GM12878 (cell line): ENCODE measurements at regions not wholly inside any gene's neighbourhood (a gene's known extent, or its start where the extent isn't known, plus 50 kb on each side); places are given as distances from the start of the nearest gene placed in this dataset.

ENCODE experiments used
- ATAC-seq: fragments of 200-7000 bp; cut with Tn5 transposase; 3 replicates; pipeline ENCODE4 v1.9.1; 2020; ENCODE audit warnings: mild to moderate bottlenecking, moderate library complexity
- BruUV-seq: library from RNA; stranded (reverse); fragments of 400-500 nt; replicated peaks from 2 replicates; lab custom pipeline; 2021; lab: Mats Ljungman, UMichigan
- CTCF ChIA-PET: fragments of 300-600 bp; sonication (Branson Sonifier 250); formaldehyde crosslinking; extraction: SDS; loops from one replicate; lab custom pipeline; 2021; ENCODE audit warnings: inconsistent platforms; lab: Yijun Ruan, JAX
- POLR2A ChIA-PET: fragments of 350-600 bp; formaldehyde crosslinking; extraction: SDS; loops from one replicate; lab custom pipeline; 2021; ENCODE audit warnings: inconsistent platforms; lab: Charles Lee
- RAD21 ChIA-PET: fragments of 300-600 bp; sonication (Branson Sonifier 250); formaldehyde crosslinking; loops from one replicate; lab custom pipeline; 2023; ENCODE audit warnings: antibody characterized with exemption; ENCODE audit not compliant: unreplicated experiment; lab: Charles Lee
- SMC1A ChIA-PET: fragments of 300-600 bp; sonication (Branson Sonifier 250); formaldehyde crosslinking; loops from one replicate; lab custom pipeline; 2023; ENCODE audit not compliant: unreplicated experiment, uncharacterized antibody; lab: Charles Lee
- DNase-seq: peaks from one replicate; pipeline ENCODE4 v3.0.0-alpha.2; 2011; ENCODE audit warnings: low read depth, low spot score
- FAIRE-seq: peaks from 3 replicates; lab custom pipeline; 2011; peaks lifted over from hg19 to GRCh38; lab: Jason Lieb, UNC
- H2AFZ ChIP-seq: 2 replicates; pipeline ENCODE4 v1.6.0; 2011; ENCODE audit warnings: low read depth, low read length, control low read depth; ENCODE audit not compliant: control insufficient read depth
- H3K27ac ChIP-seq: 2 replicates; pipeline ENCODE4 v1.5.1; 2011; ENCODE audit warnings: control low read depth; ENCODE audit not compliant: control insufficient read depth, insufficient read depth
- H3K27me3 ChIP-seq, 2 experiments: replicated peaks in 1 of 2; 2 replicates each; pipeline versions ENCODE4 v1.6.0 to v1.6.1; 2011; ENCODE audit warnings: low read length in 1 of 2; ENCODE audit not compliant: control insufficient read depth in 2 of 2, insufficient read depth in 2 of 2
- H3K36me3 ChIP-seq, 2 experiments: 2 replicates each; pipeline ENCODE4 v1.5.1; 2011; ENCODE audit warnings: low read length in 1 of 2; ENCODE audit not compliant: control insufficient read depth in 2 of 2, insufficient read depth in 2 of 2
- H3K4me1 ChIP-seq: 2 replicates; pipeline ENCODE4 v1.6.1; 2011; ENCODE audit warnings: mild to moderate bottlenecking, low read length, moderate library complexity, mixed read lengths; ENCODE audit not compliant: control insufficient read depth, insufficient read depth
- H3K4me2 ChIP-seq: 2 replicates; pipeline ENCODE4 v1.6.0; 2011; ENCODE audit warnings: control low read depth; ENCODE audit not compliant: control insufficient read depth, insufficient read depth
- H3K4me3 ChIP-seq: fragments of 200-600 bp; sonication (generic); 2 replicates; pipeline ENCODE4 v1.5.1; 2016
- H3K79me2 ChIP-seq: 2 replicates; pipeline ENCODE4 v1.6.0; 2011; ENCODE audit warnings: low read length; ENCODE audit not compliant: control insufficient read depth, insufficient read depth
- H3K9ac ChIP-seq: 2 replicates; pipeline ENCODE4 v1.8.0; 2011; ENCODE audit warnings: low read length, control low read depth, mixed read lengths; ENCODE audit not compliant: control insufficient read depth, insufficient read depth
- H3K9me3 ChIP-seq: replicated peaks from 3 replicates; pipeline ENCODE4 v1.5.1; 2011; ENCODE audit warnings: mild to moderate bottlenecking, low read length; ENCODE audit not compliant: control insufficient read depth, insufficient read depth
- H4K20me1 ChIP-seq: 2 replicates; pipeline ENCODE4 v1.6.0; 2011; ENCODE audit not compliant: control insufficient read depth, insufficient read depth
- ATF7 ChIP-seq: fragments of 450-650 bp; IDR thresholded peaks from 2 replicates; pipeline ENCODE4 v1.6.1; 2016; ENCODE audit warnings: low read depth, mild to moderate bottlenecking
- CTCF ChIP-seq, 3 experiments: IDR thresholded peaks in 2 of 3; conservative IDR thresholded peaks in 1 of 3; 2 replicates each; pipeline ENCODE4 v1.5.1; 2011; ENCODE audit warnings: low read depth in 3 of 3, low read length in 3 of 3, mild to moderate bottlenecking in 3 of 3, control low read depth in 2 of 3, moderate library complexity in 2 of 3, inconsistent platforms in 1 of 3, mixed read lengths in 1 of 3; ENCODE audit not compliant: control insufficient read depth in 2 of 3, insufficient read depth in 1 of 3; ENCODE audit errors: extremely low read depth in 1 of 3
- IKZF1 ChIP-seq: fragments of 450-650 bp; conservative IDR thresholded peaks from 2 replicates; pipeline ENCODE4 v1.6.1; 2017; ENCODE audit warnings: antibody characterized with exemption, mild to moderate bottlenecking
- IRF4 ChIP-seq: IDR thresholded peaks from 2 replicates; pipeline ENCODE4 v1.6.1; 2011; ENCODE audit warnings: low read depth, low read length
- KDM1A ChIP-seq: fragments of 200-600 bp; sonication (generic); IDR thresholded peaks from 2 replicates; pipeline ENCODE4 v1.6.1; 2016; ENCODE audit warnings: borderline replicate concordance
- LARP7 ChIP-seq: fragments of 450-650 bp; IDR thresholded peaks from 2 replicates; pipeline ENCODE4 v1.6.1; 2017; ENCODE audit warnings: mild to moderate bottlenecking
- NFXL1 ChIP-seq: fragments of 450-650 bp; IDR thresholded peaks from 2 replicates; pipeline ENCODE4 v1.6.1; 2017; ENCODE audit warnings: antibody characterized with exemption, mild to moderate bottlenecking, borderline replicate concordance
- RB1 ChIP-seq: fragments of 450-650 bp; formaldehyde crosslinking; IDR thresholded peaks from 2 replicates; pipeline ENCODE4 v1.6.1; 2017; ENCODE audit warnings: mild to moderate bottlenecking, borderline replicate concordance
- SMAD5 ChIP-seq: IDR thresholded peaks from 2 replicates; pipeline ENCODE4 v1.6.1; 2016; ENCODE audit warnings: antibody characterized with exemption, low read depth
- SREBF2 ChIP-seq: IDR thresholded peaks from 2 replicates; pipeline ENCODE4 v1.6.1; 2012; ENCODE audit warnings: mild to moderate bottlenecking, low read length
- STAT1 ChIP-seq: fragments of 450-650 bp; conservative IDR thresholded peaks from 2 replicates; pipeline ENCODE4 v1.6.1; 2014; ENCODE audit warnings: antibody characterized with exemption, mild to moderate bottlenecking
- TAF1 ChIP-seq: IDR thresholded peaks from 2 replicates; pipeline ENCODE4 v1.6.1; 2011; ENCODE audit warnings: mild to moderate bottlenecking, low read depth, low read length, borderline replicate concordance
- ZNF217 ChIP-seq: fragments of 450-650 bp; IDR thresholded peaks from 2 replicates; pipeline ENCODE4 v1.6.1; 2017; ENCODE audit warnings: antibody characterized with exemption, mild to moderate bottlenecking
- WGBS: methylation state at CpG from one replicate; pipeline ENCODE4 v1.1.6; 2016; ENCODE audit warnings: low lambda C conversion rate; ENCODE audit not compliant: insufficient replicate concordance, insufficient coverage; ENCODE audit errors: missing lambda C conversion rate; 5-methylcytosine and 5-hydroxymethylcytosine counted together
- in situ Hi-C: fragments of 300-500 bp; cut with MboI; formaldehyde crosslinking; loops from 9 replicates; pipeline ENCODE4 v1.14.3; 2018; ENCODE audit warnings: mixed read lengths
- intact Hi-C: fragments of 100-400 bp; cut with micrococcal nuclease; formaldehyde crosslinking; loops from one replicate; pipeline ENCODE4 v1.14.2; 2022; ENCODE audit not compliant: unreplicated experiment
- TF ChIP-seq, protein P1 (sequence below): IDR thresholded peaks from 2 replicates; pipeline ENCODE4 v1.6.1; 2012; ENCODE audit warnings: mild to moderate bottlenecking, low read depth, low read length
- TF ChIP-seq, protein P2 (sequence below): fragments of 450-650 bp; conservative IDR thresholded peaks from 2 replicates; pipeline ENCODE4 v1.6.1; 2017; ENCODE audit warnings: mild to moderate bottlenecking, moderate library complexity

GRCh38 chr11:109208121-109208520, 213.9 kb upstream of the C11orf87 start (continued):
- no peak for TF ChIP-seq NFXL1

DNA sequence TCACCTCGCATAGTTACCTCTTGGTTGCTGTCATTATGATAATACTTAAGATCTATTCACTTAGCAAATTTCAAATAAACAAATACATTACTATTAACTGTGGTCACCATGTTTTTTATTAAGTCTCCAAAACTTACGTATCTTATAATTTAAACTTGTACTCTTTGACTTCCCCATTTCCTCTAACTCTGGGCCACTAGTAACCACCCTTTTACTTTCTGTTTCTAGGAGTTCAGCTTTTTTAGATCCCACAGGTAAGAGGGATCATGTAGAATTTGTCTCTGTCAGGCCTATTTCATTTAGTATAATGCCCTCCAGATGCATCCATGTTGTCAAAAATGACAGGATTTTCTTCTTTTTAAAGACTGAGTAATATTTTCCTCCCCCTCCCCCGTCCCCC, 212.4 kb upstream of the C11orf87 start:
- CTCF ChIA-PET, result no interaction called here
- DNase-seq (no peak), FAIRE-seq (no peak), ATAC-seq (no peak)
- Histone ChIP-seq H3K4me1 (no peaks in the 10 kb centered on the region), H3K4me2 (no peak overlapping the region), H3K79me2 (no peaks in the 10 kb centered on the region), H3K27me3 (no peaks in the 10 kb centered on the region), H3K27ac (no peak overlapping the region), H4K20me1 (no peaks in the 10 kb centered on the region), H3K36me3 (no peaks in the 10 kb centered on the region), H2AFZ (no peak overlapping the region), H3K4me3 (no peak overlapping the region), H3K9ac (no peak overlapping the region), H3K9me3 (no peaks in the 10 kb centered on the region)
- POLR2A ChIA-PET, result no interaction called here
- SMC1A ChIA-PET, result no interaction called here
- intact Hi-C loops, result no loop called here
- RAD21 ChIA-PET, result interaction anchor here (0.6 kb wide), 1 partner anchor 472 kb away, joined by 3 read pairs; no protein-coding TSS in a partner anchor
- no TSS peak for BruUV-seq
- WGBS, result 50% methylated on average over 2 of the region's 3 CpGs
- in situ Hi-C loops, result no loop called here
- TF ChIP-seq LARP7 (no peak), ATF7 (no peak), RB1 (no peak), CTCF (IDR thresholded peaks at IDR 0.05 in 2 of 3, conservative IDR thresholded peaks at IDR 0.05 in 1 of 3; ENCODE audit: control insufficient read depth in 2 of 3, extremely low read depth in 1 of 3, insufficient read depth in 1 of 3, low read depth in 3 of 3, low read length in 3 of 3) (no peak), TAF1 (no peak), SMAD5 (no peak), STAT1 (no peak), IKZF1 (no peak), ZNF217 (no peak), IRF4 (no peak), SREBF2 (no peak), KDM1A (no peak)
- TF ChIP-seq, protein P1, sequence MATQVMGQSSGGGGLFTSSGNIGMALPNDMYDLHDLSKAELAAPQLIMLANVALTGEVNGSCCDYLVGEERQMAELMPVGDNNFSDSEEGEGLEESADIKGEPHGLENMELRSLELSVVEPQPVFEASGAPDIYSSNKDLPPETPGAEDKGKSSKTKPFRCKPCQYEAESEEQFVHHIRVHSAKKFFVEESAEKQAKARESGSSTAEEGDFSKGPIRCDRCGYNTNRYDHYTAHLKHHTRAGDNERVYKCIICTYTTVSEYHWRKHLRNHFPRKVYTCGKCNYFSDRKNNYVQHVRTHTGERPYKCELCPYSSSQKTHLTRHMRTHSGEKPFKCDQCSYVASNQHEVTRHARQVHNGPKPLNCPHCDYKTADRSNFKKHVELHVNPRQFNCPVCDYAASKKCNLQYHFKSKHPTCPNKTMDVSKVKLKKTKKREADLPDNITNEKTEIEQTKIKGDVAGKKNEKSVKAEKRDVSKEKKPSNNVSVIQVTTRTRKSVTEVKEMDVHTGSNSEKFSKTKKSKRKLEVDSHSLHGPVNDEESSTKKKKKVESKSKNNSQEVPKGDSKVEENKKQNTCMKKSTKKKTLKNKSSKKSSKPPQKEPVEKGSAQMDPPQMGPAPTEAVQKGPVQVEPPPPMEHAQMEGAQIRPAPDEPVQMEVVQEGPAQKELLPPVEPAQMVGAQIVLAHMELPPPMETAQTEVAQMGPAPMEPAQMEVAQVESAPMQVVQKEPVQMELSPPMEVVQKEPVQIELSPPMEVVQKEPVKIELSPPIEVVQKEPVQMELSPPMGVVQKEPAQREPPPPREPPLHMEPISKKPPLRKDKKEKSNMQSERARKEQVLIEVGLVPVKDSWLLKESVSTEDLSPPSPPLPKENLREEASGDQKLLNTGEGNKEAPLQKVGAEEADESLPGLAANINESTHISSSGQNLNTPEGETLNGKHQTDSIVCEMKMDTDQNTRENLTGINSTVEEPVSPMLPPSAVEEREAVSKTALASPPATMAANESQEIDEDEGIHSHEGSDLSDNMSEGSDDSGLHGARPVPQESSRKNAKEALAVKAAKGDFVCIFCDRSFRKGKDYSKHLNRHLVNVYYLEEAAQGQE, result no peak
- TF ChIP-seq, protein P2, sequence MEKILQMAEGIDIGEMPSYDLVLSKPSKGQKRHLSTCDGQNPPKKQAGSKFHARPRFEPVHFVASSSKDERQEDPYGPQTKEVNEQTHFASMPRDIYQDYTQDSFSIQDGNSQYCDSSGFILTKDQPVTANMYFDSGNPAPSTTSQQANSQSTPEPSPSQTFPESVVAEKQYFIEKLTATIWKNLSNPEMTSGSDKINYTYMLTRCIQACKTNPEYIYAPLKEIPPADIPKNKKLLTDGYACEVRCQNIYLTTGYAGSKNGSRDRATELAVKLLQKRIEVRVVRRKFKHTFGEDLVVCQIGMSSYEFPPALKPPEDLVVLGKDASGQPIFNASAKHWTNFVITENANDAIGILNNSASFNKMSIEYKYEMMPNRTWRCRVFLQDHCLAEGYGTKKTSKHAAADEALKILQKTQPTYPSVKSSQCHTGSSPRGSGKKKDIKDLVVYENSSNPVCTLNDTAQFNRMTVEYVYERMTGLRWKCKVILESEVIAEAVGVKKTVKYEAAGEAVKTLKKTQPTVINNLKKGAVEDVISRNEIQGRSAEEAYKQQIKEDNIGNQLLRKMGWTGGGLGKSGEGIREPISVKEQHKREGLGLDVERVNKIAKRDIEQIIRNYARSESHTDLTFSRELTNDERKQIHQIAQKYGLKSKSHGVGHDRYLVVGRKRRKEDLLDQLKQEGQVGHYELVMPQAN, result no peak
